ENCODE measurements at regions not wholly inside any gene's neighbourhood (a gene's known extent, or its start where the extent isn't known, plus 50 kb on each side); places are given as distances from the start of the nearest gene placed in this dataset.

- H3K9ac ChIP-seq (ENCODE audit: low read length): no peak overlapping the region
- H3K4me1 ChIP-seq (ENCODE audit: control insufficient read depth, insufficient read depth, low read length): no peaks in the 10 kb centered on the region
- H3K9me3 ChIP-seq (ENCODE audit: control insufficient read depth, low read length): no peaks in the 10 kb centered on the region
Observed at GRCh38 chr10:129310881-129311280, 156.2 kb upstream of the MGMT start.

GRCh38 chr10:129319934-129320333 is 147.1 kb upstream of the MGMT start:
- Histone ChIP-seq H3K9me3 (ENCODE audit: control insufficient read depth, low read length) (no peaks in the 10 kb centered on the region), H3K36me3 (ENCODE audit: control insufficient read depth, insufficient read depth, low read length) (no peaks in the 10 kb centered on the region)

More at GRCh38 chr10:129310881-129311280, 156.2 kb upstream of the MGMT start:
- Histone ChIP-seq H3K27me3 (ENCODE audit: control insufficient read depth, insufficient read depth, low read length) (no peaks in the 10 kb centered on the region), H3K36me3 (ENCODE audit: control insufficient read depth, insufficient read depth, low read length) (no peaks in the 10 kb centered on the region), H3K4me3 (ENCODE audit: low read length) (no peak overlapping the region)

GRCh38 chr10:129320340-129320739 is 146.7 kb upstream of the MGMT start:
- Histone ChIP-seq H3K36me3 (ENCODE audit: control insufficient read depth, insufficient read depth, low read length) (no peaks in the 10 kb centered on the region), H3K27me3 (ENCODE audit: control insufficient read depth, insufficient read depth, low read length) (no peaks in the 10 kb centered on the region), H3K9ac (ENCODE audit: low read length) (no peak overlapping the region), H3K9me3 (ENCODE audit: control insufficient read depth, low read length) (no peaks in the 10 kb centered on the region), H3K4me3 (ENCODE audit: low read length) (no peak overlapping the region), H3K4me1 (ENCODE audit: control insufficient read depth, insufficient read depth, low read length) (no peaks in the 10 kb centered on the region)

More at GRCh38 chr10:129319934-129320333, 147.1 kb upstream of the MGMT start:
- Histone ChIP-seq H3K4me3 (ENCODE audit: low read length) (no peak overlapping the region), H3K4me1 (ENCODE audit: control insufficient read depth, insufficient read depth, low read length) (no peaks in the 10 kb centered on the region), H3K9ac (ENCODE audit: low read length) (no peak overlapping the region), H3K27me3 (ENCODE audit: control insufficient read depth, insufficient read depth, low read length) (no peaks in the 10 kb centered on the region)

DNA sequence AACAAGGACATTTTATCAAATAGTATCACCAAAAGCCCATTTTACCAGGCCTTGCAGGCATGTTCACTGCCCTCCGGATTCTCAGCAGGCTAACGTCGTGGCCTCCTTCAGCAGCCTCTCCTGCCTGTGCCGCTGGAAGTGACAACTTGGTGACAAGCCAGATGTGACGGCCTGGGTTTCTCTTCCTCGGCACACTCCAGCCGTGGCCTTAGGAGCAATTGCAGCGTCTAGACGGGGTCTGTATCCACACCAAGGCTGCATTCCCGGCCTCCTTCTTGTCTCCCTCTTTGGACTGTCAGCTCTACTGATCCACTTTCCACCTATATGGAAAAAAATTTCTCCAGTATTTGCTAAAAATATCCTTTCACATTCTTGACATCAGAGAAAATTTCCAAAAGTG is 145.3 kb upstream of the MGMT start:
- no peak overlapping the region for H3K4me3 ChIP-seq (ENCODE audit: low read length)
- no peaks in the 10 kb centered on the region for H3K36me3 ChIP-seq (ENCODE audit: control insufficient read depth, insufficient read depth, low read length)
- H3K9ac ChIP-seq (ENCODE audit: low read length): no peak overlapping the region
- H3K27me3 ChIP-seq (ENCODE audit: control insufficient read depth, insufficient read depth, low read length): no peaks in the 10 kb centered on the region
- no peaks in the 10 kb centered on the region for H3K4me1 ChIP-seq (ENCODE audit: control insufficient read depth, insufficient read depth, low read length)
- no peaks in the 10 kb centered on the region for H3K9me3 ChIP-seq (ENCODE audit: control insufficient read depth, low read length)

DNA sequence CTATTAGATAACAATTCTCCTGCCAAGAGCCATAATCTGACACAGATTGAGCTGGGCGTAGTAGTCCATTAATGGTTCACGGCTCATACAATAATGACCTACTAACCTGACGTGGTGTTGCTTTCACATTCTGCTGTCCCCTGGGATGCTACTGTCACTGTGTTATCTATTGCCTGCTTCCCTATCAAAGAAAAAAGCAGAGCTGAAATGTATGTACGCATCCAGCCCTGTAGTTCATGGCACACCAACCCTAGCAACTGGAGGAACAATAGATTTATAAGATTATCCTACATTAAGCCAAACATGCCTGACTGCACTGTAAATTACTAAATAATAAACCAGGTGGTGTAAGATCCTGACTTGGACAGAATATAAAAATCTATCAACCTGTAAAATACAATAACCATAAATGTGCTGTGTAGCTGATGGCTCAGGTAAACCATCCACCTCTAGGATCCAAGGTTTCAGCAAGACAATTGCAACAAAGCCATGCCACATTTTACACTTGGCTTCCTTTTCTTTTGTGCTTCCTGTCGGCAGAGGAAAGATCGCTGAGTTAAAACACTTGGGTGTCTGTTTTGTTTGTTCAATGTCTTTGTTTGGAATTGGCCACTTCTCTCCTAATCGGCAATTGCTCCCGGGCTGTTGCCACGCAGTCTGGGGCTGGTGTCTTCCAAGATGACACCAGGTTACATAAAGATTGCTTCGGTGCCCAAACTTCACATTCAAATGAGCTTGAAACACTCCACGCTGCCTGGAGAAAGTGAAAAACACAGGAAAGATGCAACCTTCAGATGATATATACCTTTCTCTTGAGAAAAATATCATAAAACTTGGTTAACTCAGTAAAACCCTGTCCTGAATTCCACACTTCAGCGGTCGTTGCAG is 143.9 kb upstream of the MGMT start:
- H3K27me3 ChIP-seq (ENCODE audit: control insufficient read depth, insufficient read depth, low read length): no peaks in the 10 kb centered on the region
- no peaks in the 10 kb centered on the region for H3K9me3 ChIP-seq (ENCODE audit: control insufficient read depth, low read length)
- no peak overlapping the region for H3K9ac ChIP-seq (ENCODE audit: low read length)
- no peak overlapping the region for H3K4me3 ChIP-seq (ENCODE audit: low read length)
- H3K4me1 ChIP-seq (ENCODE audit: control insufficient read depth, insufficient read depth, low read length): no peaks in the 10 kb centered on the region
- H3K36me3 ChIP-seq (ENCODE audit: control insufficient read depth, insufficient read depth, low read length): no peaks in the 10 kb centered on the region

DNA sequence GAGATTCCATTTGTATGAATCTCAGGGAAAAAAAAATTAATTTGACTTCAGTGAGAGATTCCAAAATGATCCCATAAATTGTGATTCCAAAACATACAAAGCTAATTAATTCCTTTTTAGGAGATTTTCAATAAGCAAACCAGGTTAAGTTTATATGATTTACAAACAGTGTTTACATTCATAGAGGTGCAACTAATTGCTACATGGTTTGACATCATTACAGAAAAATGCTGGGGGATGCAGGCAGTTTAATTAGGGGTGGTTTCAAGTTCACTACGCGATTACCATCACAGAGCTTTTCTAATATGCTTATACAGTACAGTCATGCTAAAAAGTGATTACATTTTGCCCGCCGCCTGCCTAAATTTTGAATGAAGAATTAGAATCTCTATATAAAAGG is 143.2 kb upstream of the MGMT start:
- Histone ChIP-seq H3K27me3 (ENCODE audit: control insufficient read depth, insufficient read depth, low read length) (no peaks in the 10 kb centered on the region), H3K4me1 (ENCODE audit: control insufficient read depth, insufficient read depth, low read length) (no peaks in the 10 kb centered on the region), H3K9ac (ENCODE audit: low read length) (no peak overlapping the region), H3K9me3 (ENCODE audit: control insufficient read depth, low read length) (no peaks in the 10 kb centered on the region), H3K36me3 (ENCODE audit: control insufficient read depth, insufficient read depth, low read length) (no peaks in the 10 kb centered on the region), H3K4me3 (ENCODE audit: low read length) (no peak overlapping the region)

GRCh38 chr10:129325893-129326292 is 141.1 kb upstream of the MGMT start:
- H3K27me3 ChIP-seq (ENCODE audit: control insufficient read depth, insufficient read depth, low read length): no peaks in the 10 kb centered on the region
- H3K36me3 ChIP-seq (ENCODE audit: control insufficient read depth, insufficient read depth, low read length): no peaks in the 10 kb centered on the region
- no peaks in the 10 kb centered on the region for H3K4me1 ChIP-seq (ENCODE audit: control insufficient read depth, insufficient read depth, low read length)
- no peaks in the 10 kb centered on the region for H3K9me3 ChIP-seq (ENCODE audit: control insufficient read depth, low read length)
- H3K9ac ChIP-seq (ENCODE audit: low read length): no peak overlapping the region
- no peak overlapping the region for H3K4me3 ChIP-seq (ENCODE audit: low read length)

- Histone ChIP-seq H3K9ac (ENCODE audit: low read length) (no peak overlapping the region), H3K36me3 (ENCODE audit: control insufficient read depth, insufficient read depth, low read length) (no peaks in the 10 kb centered on the region), H3K4me1 (ENCODE audit: control insufficient read depth, insufficient read depth, low read length) (no peaks in the 10 kb centered on the region), H3K9me3 (ENCODE audit: control insufficient read depth, low read length) (no peaks in the 10 kb centered on the region), H3K27me3 (ENCODE audit: control insufficient read depth, insufficient read depth, low read length) (no peaks in the 10 kb centered on the region), H3K4me3 (ENCODE audit: low read length) (no peak overlapping the region)
Observed at GRCh38 chr10:129328546-129328945, 138.5 kb upstream of the MGMT start.

GRCh38 chr10:129329385-129330055 is 137.5 kb upstream of the MGMT start:
- no peak overlapping the region for H3K9ac ChIP-seq (ENCODE audit: low read length)
- no peak overlapping the region for H3K4me3 ChIP-seq (ENCODE audit: low read length)
- H3K9me3 ChIP-seq (ENCODE audit: control insufficient read depth, low read length): no peaks in the 10 kb centered on the region
- no peaks in the 10 kb centered on the region for H3K27me3 ChIP-seq (ENCODE audit: control insufficient read depth, insufficient read depth, low read length)
- no peaks in the 10 kb centered on the region for H3K36me3 ChIP-seq (ENCODE audit: control insufficient read depth, insufficient read depth, low read length)
- H3K4me1 ChIP-seq (ENCODE audit: control insufficient read depth, insufficient read depth, low read length): no peaks in the 10 kb centered on the region

DNA sequence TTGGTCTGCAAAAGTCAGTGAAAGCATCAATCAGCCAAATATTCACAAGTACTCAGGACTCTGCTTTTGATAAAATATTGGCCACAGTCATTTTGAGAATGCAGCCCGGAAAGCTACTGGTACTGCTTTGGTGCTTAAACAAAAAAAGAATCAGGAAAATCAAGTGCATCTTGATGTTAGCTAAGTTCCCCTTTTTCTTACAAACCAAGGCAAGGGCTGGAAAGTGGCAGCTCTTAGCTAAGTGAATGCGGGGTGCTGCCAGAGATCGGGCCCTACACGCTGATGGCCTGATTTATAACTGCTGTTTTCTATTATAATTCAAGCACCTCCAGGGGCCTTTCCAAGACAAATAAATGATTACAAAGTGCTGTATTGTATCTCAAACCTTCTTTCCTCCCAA is 136.8 kb upstream of the MGMT start:
- Histone ChIP-seq H3K9ac (ENCODE audit: low read length) (no peak overlapping the region), H3K27me3 (ENCODE audit: control insufficient read depth, insufficient read depth, low read length) (no peaks in the 10 kb centered on the region), H3K4me1 (ENCODE audit: control insufficient read depth, insufficient read depth, low read length) (no peaks in the 10 kb centered on the region), H3K4me3 (ENCODE audit: low read length) (no peak overlapping the region), H3K9me3 (ENCODE audit: control insufficient read depth, low read length) (no peaks in the 10 kb centered on the region), H3K36me3 (ENCODE audit: control insufficient read depth, insufficient read depth, low read length) (no peaks in the 10 kb centered on the region)

- no peaks in the 10 kb centered on the region for H3K27me3 ChIP-seq (ENCODE audit: control insufficient read depth, insufficient read depth, low read length)
- no peaks in the 10 kb centered on the region for H3K4me1 ChIP-seq (ENCODE audit: control insufficient read depth, insufficient read depth, low read length)
- H3K36me3 ChIP-seq (ENCODE audit: control insufficient read depth, insufficient read depth, low read length): no peaks in the 10 kb centered on the region
- no peak overlapping the region for H3K9ac ChIP-seq (ENCODE audit: low read length)
- no peak overlapping the region for H3K4me3 ChIP-seq (ENCODE audit: low read length)
- H3K9me3 ChIP-seq (ENCODE audit: control insufficient read depth, low read length): no peaks in the 10 kb centered on the region
Observed at GRCh38 chr10:129331207-129331838, 135.7 kb upstream of the MGMT start.

- Histone ChIP-seq H3K4me1 (ENCODE audit: control insufficient read depth, insufficient read depth, low read length) (no peaks in the 10 kb centered on the region), H3K36me3 (ENCODE audit: control insufficient read depth, insufficient read depth, low read length) (no peaks in the 10 kb centered on the region), H3K4me3 (ENCODE audit: low read length) (no peak overlapping the region), H3K9ac (ENCODE audit: low read length) (no peak overlapping the region), H3K9me3 (ENCODE audit: control insufficient read depth, low read length) (no peaks in the 10 kb centered on the region), H3K27me3 (ENCODE audit: control insufficient read depth, insufficient read depth, low read length) (no peaks in the 10 kb centered on the region)
Observed at GRCh38 chr10:129331839-129332220, 135.2 kb upstream of the MGMT start.

All from mucosa of stomach (tissue), 1 donor.